PC-3 (cell line): ENCODE measurements at regions not wholly inside any gene's neighbourhood (a gene's known extent, or its start where the extent isn't known, plus 50 kb on each side); places are given as distances from the start of the nearest gene placed in this dataset.

Source experiments
- ATAC-seq: fragments of 200-7000 bp; cut with Tn5 transposase; 2 replicates; pipeline ENCODE4 v1.9.1; 2020; ENCODE audit warnings: mild to moderate bottlenecking, moderate library complexity
- BruUV-seq: library from RNA; stranded (reverse); fragments of 400-500 nt; replicated peaks from 2 replicates; lab custom pipeline; 2021; lab: Mats Ljungman, UMichigan
- CTCF ChIA-PET: fragments of 300-600 bp; sonication (Branson Sonifier 250); formaldehyde crosslinking; loops from one replicate; lab custom pipeline; 2022; ENCODE audit warnings: antibody characterized with exemption; lab: Charles Lee
- POLR2A ChIA-PET: fragments of 300-600 bp; sonication (Branson Sonifier 250); formaldehyde crosslinking; loops from one replicate; lab custom pipeline; 2022; ENCODE audit warnings: antibody characterized with exemption; ENCODE audit not compliant: unreplicated experiment; lab: Charles Lee
- DNase-seq: peaks from one replicate; pipeline ENCODE4 v3.0.0-alpha.2; 2015
- H2AFZ ChIP-seq: fragments of 300-600 bp; sonication (generic); 2 replicates; pipeline ENCODE4 v1.6.0; 2016; ENCODE audit warnings: antibody characterized with exemption, low read length
- H3F3A ChIP-seq: fragments of 300-600 bp; sonication (generic); one replicate; pipeline ENCODE4 v1.6.0; 2017; ENCODE audit warnings: antibody characterized with exemption, low read length, control low read depth, mild to moderate bottlenecking; ENCODE audit not compliant: unreplicated experiment
- H3K27ac ChIP-seq: fragments of 300-600 bp; sonication (generic); 2 replicates; pipeline ENCODE4 v1.5.1; 2016; ENCODE audit warnings: mild to moderate bottlenecking, low read length
- H3K27me3 ChIP-seq: fragments of 300-600 bp; sonication (generic); 2 replicates; pipeline ENCODE4 v1.6.1; 2016; ENCODE audit warnings: low read length, mixed read lengths
- H3K36me3 ChIP-seq: fragments of 300-600 bp; sonication (generic); 2 replicates; pipeline ENCODE4 v1.6.1; 2016; ENCODE audit warnings: low read depth, mixed run types, low read length, mixed read lengths
- H3K4me1 ChIP-seq: fragments of 300-600 bp; sonication (generic); 2 replicates; pipeline ENCODE4 v1.5.1; 2016; ENCODE audit warnings: low read length; ENCODE audit not compliant: insufficient read depth
- H3K4me2 ChIP-seq: fragments of 300-600 bp; sonication (generic); 2 replicates; pipeline ENCODE4 v1.6.0; 2016; ENCODE audit warnings: low read length
- H3K4me3 ChIP-seq: fragments of 300-600 bp; sonication (generic); 2 replicates; pipeline ENCODE4 v1.5.1; 2016; ENCODE audit warnings: mild to moderate bottlenecking, low read length, mixed read lengths
- H3K79me2 ChIP-seq: fragments of 300-600 bp; sonication (generic); 2 replicates; pipeline ENCODE4 v1.6.1; 2017; ENCODE audit warnings: low read length, mixed read lengths
- H3K9ac ChIP-seq: fragments of 300-600 bp; sonication (generic); 2 replicates; pipeline ENCODE4 v1.6.0; 2016; ENCODE audit warnings: mild to moderate bottlenecking, low read length
- H3K9me2 ChIP-seq: fragments of 300-600 bp; sonication (generic); replicated peaks from 2 replicates; pipeline ENCODE4 v1.6.1; 2016; ENCODE audit warnings: mixed run types, low read length, mixed read lengths
- H3K9me3 ChIP-seq: fragments of 300-600 bp; sonication (generic); 2 replicates; pipeline ENCODE4 v1.6.1; 2016; ENCODE audit warnings: low read length, mixed read lengths
- H4K20me1 ChIP-seq: fragments of 300-600 bp; sonication (generic); 2 replicates; pipeline ENCODE4 v1.6.1; 2016; ENCODE audit warnings: low read length, mixed read lengths
- CTCF ChIP-seq: fragments of 300-600 bp; sonication (generic); conservative IDR thresholded peaks from 2 replicates; pipeline ENCODE4 v1.5.1; 2017; ENCODE audit warnings: antibody characterized with exemption, low read depth, mild to moderate bottlenecking, low read length
- EZH2 ChIP-seq: fragments of 300-600 bp; sonication (generic); IDR thresholded peaks from one replicate; pipeline ENCODE4 v1.6.1; 2017; ENCODE audit warnings: antibody characterized with exemption, mild to moderate bottlenecking, low read length; ENCODE audit not compliant: unreplicated experiment
- EZH2phosphoT487 ChIP-seq: fragments of 300-600 bp; sonication (generic); IDR thresholded peaks from 2 replicates; pipeline ENCODE4 v1.6.1; 2018; ENCODE audit warnings: mild to moderate bottlenecking, antibody characterized with exemption, low read length, borderline replicate concordance
- intact Hi-C: fragments of 100-400 bp; cut with micrococcal nuclease; formaldehyde crosslinking; loops from 2 replicates; pipeline ENCODE4 v1.9.0; 2023

GRCh38 chr13:34410678-34411077, 531.4 kb upstream of the NBEA start:
- H3K27ac ChIP-seq: peak overlapping the region; percentile 98
- intact Hi-C loops: loop anchor here (5.0 to 10.0 kb wide), 3 partner anchors 53 to 312 kb away; no protein-coding TSS in a partner anchor
- BruUV-seq: no TSS peak

GRCh38 chr13:34411177-34411576, 530.9 kb upstream of the NBEA start:
- Histone ChIP-seq H3K36me3 (no peaks in the 10 kb centered on the region), H3K4me1 (peaks cover 38% of the 10 kb centered on the region), H2AFZ (no peak overlapping the region), H3K27ac (peak overlapping the region; percentile 98), H3F3A (peaks cover 12% of the 10 kb centered on the region), H3K4me3 (no peak overlapping the region), H3K4me2 (peak overlapping the region; percentile 47), H3K27me3 (no peaks in the 10 kb centered on the region), H3K9me2 (no peaks in the 10 kb centered on the region), H3K79me2 (no peaks in the 10 kb centered on the region), H3K9ac (peak overlapping the region; percentile 65), H4K20me1 (no peaks in the 10 kb centered on the region), H3K9me3 (no peaks in the 10 kb centered on the region)
- TF ChIP-seq EZH2 (no peak), EZH2phosphoT487 (no peak), CTCF (no peak)
- no peak for DNase-seq
- CTCF ChIA-PET: no interaction called here
- POLR2A ChIA-PET: no interaction called here
- intact Hi-C loops: loop anchor here (5.0 to 10.0 kb wide), 3 partner anchors 54 to 311 kb away; no protein-coding TSS in a partner anchor
- no peak for ATAC-seq
- BruUV-seq: no TSS peak

More at GRCh38 chr13:34410678-34411077, 531.4 kb upstream of the NBEA start:
- ATAC-seq (no peak), DNase-seq (no peak)
- Histone ChIP-seq H3K4me2 (no peak overlapping the region), H3K4me3 (no peak overlapping the region), H3K79me2 (no peaks in the 10 kb centered on the region), H3K9me3 (no peaks in the 10 kb centered on the region), H4K20me1 (no peaks in the 10 kb centered on the region), H3K9me2 (no peaks in the 10 kb centered on the region), H3K36me3 (no peaks in the 10 kb centered on the region), H2AFZ (no peak overlapping the region), H3K9ac (peak overlapping the region; percentile 65), H3K4me1 (peaks cover 38% of the 10 kb centered on the region), H3K27me3 (no peaks in the 10 kb centered on the region), H3F3A (peaks cover 12% of the 10 kb centered on the region)
- CTCF ChIA-PET: no interaction called here
- POLR2A ChIA-PET: no interaction called here
- TF ChIP-seq EZH2 (no peak), EZH2phosphoT487 (no peak), CTCF (no peak)

GRCh38 chr13:34411894-34412293, 530.2 kb upstream of the NBEA start:
- TF ChIP-seq EZH2: no peak
- TF ChIP-seq CTCF: no peak
- no peak for TF ChIP-seq EZH2phosphoT487
- peak; percentile 88 for ATAC-seq
- Histone ChIP-seq H3K79me2 (no peaks in the 10 kb centered on the region), H3K9ac (peak overlapping the region; percentile 80), H2AFZ (no peak overlapping the region), H3K4me3 (no peak overlapping the region), H3K4me1 (peaks cover 39% of the 10 kb centered on the region), H3K27ac (peak overlapping the region; percentile 98), H3K4me2 (peak overlapping the region; percentile 47), H3K9me2 (no peaks in the 10 kb centered on the region), H4K20me1 (no peaks in the 10 kb centered on the region), H3F3A (peaks cover 12% of the 10 kb centered on the region), H3K9me3 (no peaks in the 10 kb centered on the region), H3K27me3 (no peaks in the 10 kb centered on the region), H3K36me3 (no peaks in the 10 kb centered on the region)
- POLR2A ChIA-PET: no interaction called here
- peak; percentile 86 for DNase-seq
- BruUV-seq: no TSS peak
- intact Hi-C loops: loop anchor here (1.0 to 10.0 kb wide), 7 partner anchors 55 to 310 kb away; no protein-coding TSS in a partner anchor
- CTCF ChIA-PET: no interaction called here
